GM12892 (cell line): ENCODE measurements at regions not wholly inside any gene's neighbourhood (a gene's known extent, or its start where the extent isn't known, plus 50 kb on each side); places are given as distances from the start of the nearest gene placed in this dataset.
"Not testable (repeated sequence)": the region's sequence is repeated elsewhere in the genome, so short reads cannot be mapped to it uniquely, and the experiment has no call there.

Experiments
- DNase-seq: peaks from one replicate; pipeline ENCODE4 v3.0.0; 2011; ENCODE audit not compliant: insufficient read length
- FAIRE-seq: peaks from 2 replicates; lab custom pipeline; 2011; peaks lifted over from hg19 to GRCh38; lab: Jason Lieb, UNC
- POLR2A ChIP-seq: IDR thresholded peaks from 2 replicates; pipeline ENCODE4 v1.6.1; 2011; ENCODE audit warnings: low read depth, low read length, control low read depth
- POLR2AphosphoS5 ChIP-seq: IDR thresholded peaks from 2 replicates; pipeline ENCODE4 v1.6.1; 2011; ENCODE audit warnings: low read depth, low read length, control low read depth
- TAF1 ChIP-seq: IDR thresholded peaks from 2 replicates; pipeline ENCODE4 v1.6.1; 2011; ENCODE audit warnings: low read depth, mild to moderate bottlenecking, control low read depth, low read length, borderline replicate concordance

- DNase-seq (no peak), FAIRE-seq (no peak)
- TF ChIP-seq POLR2AphosphoS5 = no peak
- no peak for TF ChIP-seq TAF1
- no peak for TF ChIP-seq POLR2A
Observed at GRCh38 chr22:35159343-35159742, 93.4 kb downstream of the ISX start.

- FAIRE-seq (no peak), DNase-seq (no peak)
- TF ChIP-seq POLR2AphosphoS5 = no peak
- TF ChIP-seq TAF1 = no peak
- TF ChIP-seq POLR2A = no peak
Observed at GRCh38 chr22:35160268-35160667, 94.3 kb downstream of the ISX start.

GRCh38 chr22:35165896-35166295 is 91.4 kb upstream of the HMGXB4 start:
- not testable (repeated sequence) for DNase-seq, FAIRE-seq

DNA sequence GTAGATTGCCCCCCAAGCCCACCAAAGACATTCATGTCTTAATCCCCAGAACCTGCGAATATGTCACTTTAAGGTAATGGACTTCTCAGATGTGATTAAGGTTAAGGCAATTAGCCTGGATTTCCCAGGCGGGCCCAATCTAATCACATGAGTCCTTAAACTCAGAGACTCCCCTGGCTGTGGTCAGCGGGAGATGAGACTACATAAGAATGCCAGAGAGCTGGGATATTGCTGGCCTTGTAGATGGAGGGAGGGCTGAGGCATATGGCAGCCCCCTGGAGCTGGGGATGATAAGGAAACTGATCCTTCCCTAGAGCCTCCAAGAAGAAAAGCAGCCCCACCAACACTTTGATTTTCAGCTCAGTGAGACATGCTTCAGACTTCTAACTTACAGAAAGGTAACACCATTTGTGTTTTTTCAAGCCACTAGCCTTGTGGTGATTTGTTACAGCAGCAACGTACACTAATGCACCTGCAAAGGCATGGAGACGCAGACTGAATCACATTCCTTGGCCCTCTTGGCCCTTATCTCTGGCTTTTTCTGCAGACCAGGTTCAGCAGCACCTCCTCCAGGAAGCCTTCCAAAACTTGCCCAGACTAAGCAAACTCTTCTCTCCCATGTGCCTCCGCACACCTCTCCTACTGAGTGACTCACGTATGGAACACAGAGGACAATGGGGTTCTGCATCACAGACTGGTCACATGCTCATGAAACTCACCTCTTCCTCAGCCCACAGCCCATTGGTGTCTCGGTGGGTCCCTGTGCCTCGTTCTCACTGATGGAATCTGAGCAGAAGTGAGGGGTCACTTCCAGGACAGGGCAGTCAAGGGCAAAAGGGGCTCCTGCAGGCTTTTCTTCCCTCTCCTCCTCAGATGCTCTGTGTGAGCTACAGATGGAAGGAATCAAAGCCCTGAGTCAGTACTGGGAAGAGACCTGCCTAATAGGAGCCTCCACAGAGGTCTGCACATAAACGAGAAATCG is 86.3 kb upstream of the HMGXB4 start:
- FAIRE-seq (no peak), DNase-seq (no peak)
- TF ChIP-seq POLR2AphosphoS5 (no peak), TAF1 (no peak), POLR2A (no peak)

- TF ChIP-seq POLR2AphosphoS5 (no peak), POLR2A (no peak), TAF1 (no peak)
- no peak for FAIRE-seq
- no peak for DNase-seq
Observed at GRCh38 chr22:35172442-35172841, 84.9 kb upstream of the HMGXB4 start.

- TF ChIP-seq TAF1 (no peak), POLR2AphosphoS5 (no peak), POLR2A (no peak)
- DNase-seq = no peak
- no peak for FAIRE-seq
Observed at GRCh38 chr22:35173655-35174054, 83.6 kb upstream of the HMGXB4 start.

DNA sequence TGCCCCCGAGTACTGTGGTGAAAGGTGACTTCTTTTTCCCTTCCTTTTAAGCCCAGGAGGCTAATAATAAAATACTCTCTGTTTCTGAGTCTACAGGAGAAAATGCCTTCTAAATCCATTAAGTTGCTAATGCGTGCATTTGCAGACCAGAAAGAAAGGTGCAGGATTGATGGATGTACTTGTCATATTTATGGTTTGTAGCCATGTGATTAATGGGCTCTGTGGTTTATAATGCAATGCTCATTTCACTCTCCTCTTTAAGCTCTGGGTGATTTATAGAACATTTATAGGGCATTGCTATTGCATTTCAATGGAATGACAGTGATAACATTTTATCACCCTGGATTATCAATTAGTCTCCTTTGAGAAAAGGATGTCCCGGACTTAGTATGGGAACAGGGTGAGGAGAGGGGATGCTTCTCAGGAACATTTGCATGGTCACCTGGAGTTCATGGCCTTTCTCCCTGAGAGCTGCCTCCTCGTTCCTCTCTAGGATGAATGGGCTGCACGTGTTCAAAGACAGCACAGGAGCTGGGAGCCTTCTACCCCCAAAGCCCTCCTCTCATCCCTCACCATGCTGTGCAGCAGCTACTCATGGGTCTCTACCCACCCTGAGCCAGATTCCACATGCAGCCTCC is 82.8 kb upstream of the HMGXB4 start:
- FAIRE-seq = no peak
- TF ChIP-seq POLR2A (no peak), POLR2AphosphoS5 (no peak), TAF1 (no peak)
- no peak for DNase-seq

GRCh38 chr22:35175392-35175791 is 81.9 kb upstream of the HMGXB4 start:
- FAIRE-seq (no peak), DNase-seq (no peak)
- TF ChIP-seq POLR2A = no peak
- no peak for TF ChIP-seq POLR2AphosphoS5
- TF ChIP-seq TAF1 = no peak

DNA sequence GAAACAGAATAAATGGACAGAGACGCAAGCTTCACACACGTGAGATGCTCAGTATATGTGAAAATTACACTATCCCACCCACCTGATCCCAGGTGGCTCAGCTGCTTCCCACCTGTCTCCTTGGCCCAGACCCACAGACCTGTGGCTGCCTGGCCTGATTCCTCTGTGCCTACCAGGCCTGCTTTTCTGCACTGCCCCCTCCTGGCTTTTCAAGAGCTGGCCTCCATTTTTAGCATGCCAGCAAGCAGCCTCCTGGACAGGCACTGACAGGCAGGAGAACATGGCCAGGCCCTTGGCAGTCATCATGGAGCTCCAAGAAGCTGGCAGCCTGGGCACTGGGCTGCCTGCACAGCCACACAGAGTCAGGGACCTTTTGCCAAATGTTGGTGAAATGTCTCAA is 79.5 kb upstream of the HMGXB4 start:
- TF ChIP-seq POLR2AphosphoS5 (no peak), TAF1 (no peak)
- FAIRE-seq (no peak), DNase-seq (no peak)

GRCh38 chr22:35178446-35178845 is 78.8 kb upstream of the HMGXB4 start:
- FAIRE-seq (no peak), DNase-seq (no peak)
- TF ChIP-seq POLR2A = no peak
- TF ChIP-seq TAF1 = no peak
- no peak for TF ChIP-seq POLR2AphosphoS5

DNA sequence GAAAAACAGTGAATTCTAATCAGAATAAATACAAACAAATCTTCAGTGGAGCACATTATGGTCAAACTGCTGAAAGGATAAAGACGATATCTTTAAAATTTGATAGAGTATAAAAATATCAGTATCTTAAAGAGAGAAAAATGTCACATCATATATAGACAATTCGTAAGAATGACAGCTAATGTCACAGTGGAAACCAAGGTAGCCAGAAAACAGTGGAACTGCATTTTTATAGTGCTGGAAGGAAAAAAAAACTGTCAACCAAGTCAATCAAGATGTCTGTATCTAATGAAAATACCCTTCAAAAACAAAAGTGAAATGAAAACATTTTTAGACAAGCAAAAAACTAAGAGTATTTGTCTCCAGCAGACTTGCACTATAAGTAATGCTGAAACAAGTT is 73.4 kb upstream of the HMGXB4 start:
- TF ChIP-seq TAF1 (no peak), POLR2AphosphoS5 (no peak), POLR2A (no peak)
- DNase-seq (no peak), FAIRE-seq (no peak)

GRCh38 chr22:35186492-35186891 is 70.8 kb upstream of the HMGXB4 start:
- no peak for TF ChIP-seq POLR2AphosphoS5
- TF ChIP-seq TAF1 = no peak
- no peak for TF ChIP-seq POLR2A
- no peak for FAIRE-seq
- DNase-seq = no peak

GRCh38 chr22:35188930-35189329 is 68.4 kb upstream of the HMGXB4 start:
- DNase-seq, FAIRE-seq: not testable (repeated sequence)

DNA sequence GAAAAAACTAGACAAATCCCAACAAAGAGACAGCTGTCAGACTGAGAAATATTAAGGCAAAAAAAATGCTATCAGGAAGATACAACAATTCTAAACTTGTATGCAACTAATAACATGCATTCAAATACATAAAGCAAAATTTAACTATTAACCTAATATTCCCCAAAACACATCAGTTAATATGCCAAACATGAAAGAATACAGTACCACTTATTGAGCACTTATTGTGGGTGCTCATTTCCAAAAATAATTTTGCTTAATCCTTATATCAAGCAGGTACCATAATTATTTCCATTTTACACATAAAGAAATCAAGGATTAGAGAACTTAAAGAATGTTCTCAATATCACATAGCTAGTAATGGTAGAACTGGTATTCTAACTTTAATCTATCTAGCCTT is 67.7 kb upstream of the HMGXB4 start:
- no peak for FAIRE-seq
- TF ChIP-seq TAF1 = no peak
- TF ChIP-seq POLR2A = no peak
- TF ChIP-seq POLR2AphosphoS5 = no peak
- DNase-seq = no peak
